Psoas muscle (tissue), 7 donors: ENCODE measurements at regions not wholly inside any gene's neighbourhood (a gene's known extent, or its start where the extent isn't known, plus 50 kb on each side); places are given as distances from the start of the nearest gene placed in this dataset.

Experiments used
- ATAC-seq, 4 donors: fragments of 200-7000 bp; cut with Tn5 transposase; one replicate each; pipeline ENCODE4 v1.9.1; 2020; ENCODE audit warnings: moderate library complexity in 3 of 4, mild to moderate bottlenecking in 2 of 4
- DNase-seq, 2 donors: peaks; one replicate each; pipeline ENCODE4 v3.0.0-alpha.2; 2020
- H3K27ac ChIP-seq: fragments of 200-600 bp; one replicate; pipeline ENCODE4 v1.8.0; 2022
- H3K27me3 ChIP-seq, 3 donors: fragments of 200-600 bp in 1 of 3; one replicate each; pipeline versions ENCODE4 v1.6.1 to v1.8.0; 2013 to 2022; ENCODE audit warnings: low read length in 2 of 3, mild to moderate bottlenecking in 2 of 3, moderate library complexity in 1 of 3; ENCODE audit not compliant: insufficient read depth in 3 of 3
- H3K36me3 ChIP-seq, 2 donors: fragments of 200-600 bp in 1 of 2; one replicate each; pipeline versions ENCODE4 v1.6.1 to v1.8.0; 2013 to 2022; ENCODE audit warnings: low read depth in 1 of 2, mild to moderate bottlenecking in 1 of 2, moderate library complexity in 1 of 2; ENCODE audit not compliant: insufficient read depth in 1 of 2
- H3K4me1 ChIP-seq: fragments of 200-600 bp; one replicate; pipeline ENCODE4 v1.8.0; 2022
- H3K4me3 ChIP-seq: fragments of 200-600 bp; one replicate; pipeline ENCODE4 v1.8.0; 2022; ENCODE audit warnings: mild to moderate bottlenecking
- H3K9me3 ChIP-seq: fragments of 200-600 bp; one replicate; pipeline ENCODE4 v1.8.0; 2022
- WGBS, 3 donors: extraction: QIAGEN DNeasy Blood & Tissue Kit; methylation state at CpG; one replicate each; pipeline versions ENCODE4 v1.1.6 to v1.1.7; 2013; 5-methylcytosine and 5-hydroxymethylcytosine counted together
- intact Hi-C, 2 donors: fragments of 100-400 bp; cut with DNase I; formaldehyde crosslinking; loops; one replicate each; pipeline versions ENCODE4 v1.11.0 to v1.14.2; 2022
- TF ChIP-seq, protein P1 (sequence below): fragments of 200-600 bp; IDR thresholded peaks from one replicate; pipeline ENCODE4 v1.8.0; 2022; ENCODE audit warnings: antibody characterized with exemption
- donor health status: healthy with polysubstance abuse.
- donor health status: DM: no; HTN: no; CAD: no; lungs with moderate emphysema.
- donor health status: Bipolar disorder and iron deficiency.
- donor health status: healthy.
- donor health status: DM: yes; HTN: yes; CAD: no.
- donor health status: DM: no; HTN: no; CAD: no.
- donor health status: DM: yes; HTN: yes; CAD: no.

DNA sequence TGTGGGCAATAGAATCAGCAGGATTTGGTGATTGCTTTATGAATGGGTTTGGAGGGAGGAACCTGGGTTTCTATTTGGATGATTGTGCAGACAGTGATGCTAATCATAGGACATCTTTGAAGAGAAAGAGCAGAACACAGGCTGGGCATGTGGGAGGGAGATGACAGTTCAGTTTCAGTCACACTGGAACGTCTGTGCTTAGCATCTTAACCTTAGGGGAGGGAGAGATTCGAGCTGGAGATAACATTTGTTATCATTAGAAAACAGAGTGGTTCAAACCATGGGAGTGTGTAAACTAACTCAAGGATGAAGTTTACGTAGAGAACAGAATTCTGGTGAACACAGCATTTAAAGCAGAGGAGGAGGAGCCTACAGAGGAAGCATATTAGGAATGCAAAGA, 138.6 kb upstream of the PPP2R2B start:
- ATAC-seq (no peak), DNase-seq (no peak)
- TF ChIP-seq, protein P1, sequence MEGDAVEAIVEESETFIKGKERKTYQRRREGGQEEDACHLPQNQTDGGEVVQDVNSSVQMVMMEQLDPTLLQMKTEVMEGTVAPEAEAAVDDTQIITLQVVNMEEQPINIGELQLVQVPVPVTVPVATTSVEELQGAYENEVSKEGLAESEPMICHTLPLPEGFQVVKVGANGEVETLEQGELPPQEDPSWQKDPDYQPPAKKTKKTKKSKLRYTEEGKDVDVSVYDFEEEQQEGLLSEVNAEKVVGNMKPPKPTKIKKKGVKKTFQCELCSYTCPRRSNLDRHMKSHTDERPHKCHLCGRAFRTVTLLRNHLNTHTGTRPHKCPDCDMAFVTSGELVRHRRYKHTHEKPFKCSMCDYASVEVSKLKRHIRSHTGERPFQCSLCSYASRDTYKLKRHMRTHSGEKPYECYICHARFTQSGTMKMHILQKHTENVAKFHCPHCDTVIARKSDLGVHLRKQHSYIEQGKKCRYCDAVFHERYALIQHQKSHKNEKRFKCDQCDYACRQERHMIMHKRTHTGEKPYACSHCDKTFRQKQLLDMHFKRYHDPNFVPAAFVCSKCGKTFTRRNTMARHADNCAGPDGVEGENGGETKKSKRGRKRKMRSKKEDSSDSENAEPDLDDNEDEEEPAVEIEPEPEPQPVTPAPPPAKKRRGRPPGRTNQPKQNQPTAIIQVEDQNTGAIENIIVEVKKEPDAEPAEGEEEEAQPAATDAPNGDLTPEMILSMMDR = no peak
- Histone ChIP-seq H3K4me1 (no peaks in the 10 kb centered on the region), H3K27me3 (no peaks in the 10 kb centered on the region), H3K4me3 (no peak overlapping the region), H3K9me3 (no peaks in the 10 kb centered on the region), H3K27ac (no peak overlapping the region), H3K36me3 (no peaks in the 10 kb centered on the region)
- intact Hi-C loops = no loop called here
- 10 to 29% (median 23%) methylated on average over 3 of the region's 3 CpGs for WGBS, 3 donors

DNA sequence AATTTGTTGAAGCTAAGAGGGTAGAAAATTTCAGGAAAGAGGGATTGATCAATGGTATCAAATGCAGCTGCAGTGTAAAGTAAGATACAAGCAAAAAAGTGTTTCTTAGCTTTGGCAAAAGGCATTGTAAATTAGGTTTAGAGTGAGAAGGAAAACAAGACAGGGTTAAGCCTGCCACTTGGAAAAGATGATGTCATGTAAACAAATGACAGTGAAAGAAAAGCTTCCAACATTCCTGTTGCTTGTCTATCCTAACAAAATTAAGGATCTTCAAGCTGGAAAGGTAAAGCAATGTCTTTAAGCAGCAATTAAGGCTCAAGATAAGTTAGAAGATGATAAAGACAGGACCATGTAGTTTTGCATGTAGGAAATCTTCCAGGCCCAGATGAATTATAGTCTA, 139.1 kb upstream of the PPP2R2B start:
- Histone ChIP-seq H3K27ac (no peak overlapping the region), H3K9me3 (no peaks in the 10 kb centered on the region), H3K4me1 (no peaks in the 10 kb centered on the region), H3K27me3 (no peaks in the 10 kb centered on the region), H3K36me3 (no peaks in the 10 kb centered on the region), H3K4me3 (no peak overlapping the region)
- DNase-seq = no peak
- TF ChIP-seq, protein P1 = no peak
- intact Hi-C loops = no loop called here
- ATAC-seq = no peak

DNA sequence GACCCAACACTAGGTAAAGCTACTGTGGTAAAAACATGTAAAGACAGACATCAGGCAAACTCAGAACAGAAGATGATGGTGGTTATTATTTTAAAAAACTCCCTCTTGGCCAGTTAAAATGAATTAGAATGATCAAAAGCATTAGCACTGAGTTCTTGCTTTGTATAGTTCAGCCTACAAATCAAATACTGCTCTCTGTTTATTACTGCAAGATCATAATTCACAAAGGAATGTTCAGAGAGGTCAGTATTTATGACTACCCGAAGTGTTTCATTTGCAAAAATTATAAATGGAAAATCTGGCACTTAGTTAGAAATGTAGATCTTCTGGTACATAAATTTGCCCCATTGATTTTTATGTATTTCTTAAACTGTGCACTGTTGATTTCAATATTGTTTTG, 140.3 kb upstream of the PPP2R2B start:
- Histone ChIP-seq H3K27me3 (no peaks in the 10 kb centered on the region), H3K9me3 (no peaks in the 10 kb centered on the region), H3K27ac (no peak overlapping the region), H3K36me3 (no peaks in the 10 kb centered on the region), H3K4me3 (no peak overlapping the region), H3K4me1 (no peaks in the 10 kb centered on the region)
- WGBS, 3 donors = 45 to 59% (median 49%) methylated on average over 1 of the region's 1 CpG
- DNase-seq (no peak), ATAC-seq (no peak)
- intact Hi-C loops = no loop called here
- TF ChIP-seq, protein P1 = no peak

DNA sequence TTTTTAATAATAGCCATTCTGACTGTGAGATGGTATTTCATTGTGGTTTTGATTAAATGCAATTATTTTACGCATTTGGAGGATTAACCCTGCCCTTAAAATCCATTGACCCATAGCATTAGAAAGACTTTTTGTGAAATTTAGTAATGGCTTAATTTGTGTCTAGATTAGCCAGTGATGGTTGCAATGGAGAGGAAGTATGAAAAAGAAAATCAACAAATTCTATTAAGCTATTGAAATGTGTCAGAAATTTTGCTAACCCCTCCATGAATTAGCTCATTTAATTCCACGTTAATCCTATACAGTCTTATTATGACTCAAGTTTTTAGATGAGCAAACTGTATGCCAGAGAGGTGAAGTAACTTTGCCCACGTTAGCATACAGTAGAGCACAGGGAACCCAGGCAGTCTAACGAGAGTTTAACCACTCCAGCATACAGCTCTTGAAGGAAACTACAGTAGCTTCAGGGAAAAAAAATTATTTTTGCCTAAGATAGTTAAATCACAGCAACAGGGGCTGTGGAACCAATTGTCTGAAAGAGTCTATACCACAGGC, 158.2 kb upstream of the PPP2R2B start:
- 75 to 79% (median 77%) methylated on average over 4 of the region's 4 CpGs for WGBS, 3 donors
- Histone ChIP-seq H3K9me3 (no peaks in the 10 kb centered on the region), H3K4me3 (no peak overlapping the region), H3K4me1 (no peaks in the 10 kb centered on the region), H3K36me3 (no peaks in the 10 kb centered on the region), H3K27me3 (no peaks in the 10 kb centered on the region), H3K27ac (no peak overlapping the region)
- DNase-seq (no peak), ATAC-seq (no peak)
- intact Hi-C loops = no loop called here
- TF ChIP-seq, protein P1 = no peak

DNA sequence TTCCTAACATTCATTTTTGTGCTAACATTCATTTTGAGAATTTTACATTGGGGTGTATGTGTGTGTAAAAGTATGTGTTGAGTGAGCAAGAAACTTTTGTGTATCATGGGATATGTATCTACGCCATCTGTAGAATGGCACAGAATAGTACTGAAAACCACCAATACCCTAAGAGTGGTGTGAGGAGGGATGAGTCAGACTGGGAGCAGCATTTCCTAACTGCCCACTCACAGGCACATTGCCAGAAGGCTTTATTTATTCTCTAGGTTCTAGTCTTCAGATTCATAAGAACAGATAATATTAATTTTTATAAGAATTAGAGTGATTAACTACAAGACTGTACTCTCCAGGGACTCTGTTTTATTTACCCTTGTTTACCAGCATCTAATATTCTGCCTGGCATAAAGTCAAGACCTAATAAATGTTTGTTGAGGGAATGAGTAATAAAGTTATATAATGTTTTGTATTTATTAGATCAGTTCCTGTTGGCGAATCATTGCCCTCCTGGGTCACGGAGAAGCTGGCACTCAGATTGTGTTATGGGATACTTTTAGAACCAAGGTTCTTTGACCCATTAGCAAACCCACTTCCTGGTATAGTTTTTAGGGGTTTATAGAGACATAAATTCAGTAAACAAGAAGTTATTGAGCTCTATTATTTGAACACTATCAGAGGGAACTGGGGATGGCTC, 159.1 kb upstream of the PPP2R2B start:
- intact Hi-C loops = no loop called here
- 72 to 75% (median 75%) methylated on average over 3 of the region's 3 CpGs for WGBS, 3 donors
- no peaks in the 10 kb centered on the region for H3K9me3 ChIP-seq
- no peaks in the 10 kb centered on the region for H3K36me3 ChIP-seq
- TF ChIP-seq, protein P1 = no peak
- no peak for DNase-seq
- H3K4me3 ChIP-seq = no peak overlapping the region
- no peak overlapping the region for H3K27ac ChIP-seq
- no peaks in the 10 kb centered on the region for H3K4me1 ChIP-seq
- ATAC-seq = no peak
- no peaks in the 10 kb centered on the region for H3K27me3 ChIP-seq
